HEK293T (cell line): ENCODE measurements at regions not wholly inside any gene's neighbourhood (a gene's known extent, or its start where the extent isn't known, plus 50 kb on each side); places are given as distances from the start of the nearest gene placed in this dataset.

ENCODE experiments used
- CTCF ChIA-PET: fragments of 350-600 bp; formaldehyde crosslinking; extraction: SDS; loops from one replicate; lab custom pipeline; 2021; ENCODE audit warnings: antibody characterized with exemption, inconsistent platforms; lab: Yijun Ruan, JAX
- POLR2A ChIA-PET: fragments of 350-600 bp; formaldehyde crosslinking; extraction: SDS; loops from one replicate; lab custom pipeline; 2020; ENCODE audit warnings: antibody characterized with exemption, inconsistent platforms; lab: Yijun Ruan, JAX
- DNase-seq: peaks from one replicate; pipeline ENCODE4 v3.0.0; 2012; ENCODE audit warnings: mixed read lengths; ENCODE audit errors: extremely low spot score
- ARNT ChIP-seq: fragments of 450-650 bp; IDR thresholded peaks from 2 replicates; pipeline ENCODE4 v1.6.1; 2017; ENCODE audit warnings: mild to moderate bottlenecking
- BHLHE40 ChIP-seq: fragments of 450-650 bp; IDR thresholded peaks from 2 replicates; pipeline ENCODE4 v1.6.1; 2016; ENCODE audit warnings: mild to moderate bottlenecking, moderate library complexity, borderline replicate concordance
- CTBP1 ChIP-seq: fragments of 450-650 bp; IDR thresholded peaks from 2 replicates; pipeline ENCODE4 v1.6.1; 2016; ENCODE audit warnings: borderline replicate concordance
- ELF4 ChIP-seq: fragments of 450-650 bp; IDR thresholded peaks from 2 replicates; pipeline ENCODE4 v1.6.1; 2017; ENCODE audit warnings: antibody characterized with exemption
- FOXA1 ChIP-seq: fragments of 450-650 bp; IDR thresholded peaks from 2 replicates; pipeline ENCODE4 v1.6.1; 2016; ENCODE audit warnings: mild to moderate bottlenecking
- FOXK2 ChIP-seq: fragments of 450-650 bp; IDR thresholded peaks from 2 replicates; pipeline ENCODE4 v1.6.1; 2016; ENCODE audit warnings: mild to moderate bottlenecking
- FOXM1 ChIP-seq: fragments of 450-650 bp; IDR thresholded peaks from 2 replicates; pipeline ENCODE4 v1.6.1; 2017; ENCODE audit warnings: mild to moderate bottlenecking, borderline replicate concordance
- HDGF ChIP-seq: fragments of 450-650 bp; IDR thresholded peaks from 2 replicates; pipeline ENCODE4 v1.6.1; 2017; ENCODE audit warnings: antibody characterized with exemption, borderline replicate concordance
- L3MBTL2 ChIP-seq: fragments of 450-650 bp; conservative IDR thresholded peaks from 2 replicates; pipeline ENCODE4 v1.6.1; 2016; ENCODE audit warnings: mild to moderate bottlenecking
- LEF1 ChIP-seq: fragments of 450-650 bp; IDR thresholded peaks from 2 replicates; pipeline ENCODE4 v1.6.1; 2017; ENCODE audit warnings: mild to moderate bottlenecking, borderline replicate concordance
- NFRKB ChIP-seq: fragments of 450-650 bp; IDR thresholded peaks from 2 replicates; pipeline ENCODE4 v1.6.1; 2016; ENCODE audit warnings: mild to moderate bottlenecking, moderate library complexity
- PKNOX1 ChIP-seq: fragments of 450-650 bp; IDR thresholded peaks from 2 replicates; pipeline ENCODE4 v1.6.1; 2016
- SP1 ChIP-seq: fragments of 450-650 bp; IDR thresholded peaks from 2 replicates; pipeline ENCODE4 v1.6.1; 2017
- SUZ12 ChIP-seq: fragments of 450-650 bp; IDR thresholded peaks from 2 replicates; pipeline ENCODE4 v1.6.1; 2016; ENCODE audit warnings: mild to moderate bottlenecking
- TARDBP ChIP-seq: fragments of 450-650 bp; IDR thresholded peaks from 2 replicates; pipeline ENCODE4 v1.6.1; 2016
- ZNF384 ChIP-seq: fragments of 450-650 bp; IDR thresholded peaks from 2 replicates; pipeline ENCODE4 v1.6.1; 2016

- ChIA-PET CTCF (no interaction called here), POLR2A (no interaction called here)
- TF ChIP-seq FOXK2 (no peak), ELF4 (no peak), L3MBTL2 (no peak), HDGF (no peak), SUZ12 (no peak), CTBP1 (no peak), LEF1 (no peak), ARNT (no peak), BHLHE40 (no peak), NFRKB (no peak), FOXA1 (no peak), ZNF384 (no peak), SP1 (no peak)
- DNase-seq: no peak
These were observed 294.7 kb upstream of the CCDC54 start for GRCh38 chr3:107082527-107082926.

GRCh38 chr3:107085261-107085660 is 292.0 kb upstream of the CCDC54 start:
- DNase-seq: no peak
- POLR2A ChIA-PET: no interaction called here
- CTCF ChIA-PET: no interaction called here

GRCh38 chr3:107092121-107092520 is 285.1 kb upstream of the CCDC54 start:
- CTCF ChIA-PET: no interaction called here
- no peak for DNase-seq
- TF ChIP-seq FOXM1: no peak
- TF ChIP-seq FOXK2: no peak
- TF ChIP-seq ARNT: no peak
- TF ChIP-seq NFRKB: no peak
- POLR2A ChIA-PET: no interaction called here

More at GRCh38 chr3:107085261-107085660, 292.0 kb upstream of the CCDC54 start:
- no peak for TF ChIP-seq SP1
- no peak for TF ChIP-seq ARNT

GRCh38 chr3:107098864-107099263 is 278.4 kb upstream of the CCDC54 start:
- no peak for TF ChIP-seq HDGF
- no peak for TF ChIP-seq CTBP1
- no peak for TF ChIP-seq ZNF384
- TF ChIP-seq FOXK2: no peak
- no peak for TF ChIP-seq LEF1
- TF ChIP-seq PKNOX1: no peak
- no peak for TF ChIP-seq FOXM1
- no peak for TF ChIP-seq TARDBP
- no peak for TF ChIP-seq BHLHE40
- no peak for TF ChIP-seq SUZ12
- TF ChIP-seq ELF4: no peak
- TF ChIP-seq NFRKB: no peak
- TF ChIP-seq SP1: no peak
- TF ChIP-seq ARNT: no peak
- TF ChIP-seq FOXA1: no peak
- TF ChIP-seq L3MBTL2: no peak
- CTCF ChIA-PET: no interaction called here
- POLR2A ChIA-PET: no interaction called here
- DNase-seq: no peak

- ChIA-PET POLR2A (no interaction called here), CTCF (no interaction called here)
- no peak for DNase-seq
- TF ChIP-seq L3MBTL2 (no peak), SUZ12 (no peak), HDGF (no peak), LEF1 (no peak), ELF4 (no peak), ZNF384 (no peak), FOXK2 (no peak), SP1 (no peak), FOXA1 (no peak), CTBP1 (no peak), PKNOX1 (no peak), TARDBP (no peak)
These were observed 277.1 kb upstream of the CCDC54 start for GRCh38 chr3:107100137-107100536.

- ChIA-PET CTCF (no interaction called here), POLR2A (no interaction called here)
- no peak for DNase-seq
- TF ChIP-seq SUZ12 (no peak), NFRKB (no peak), ELF4 (no peak), FOXA1 (no peak), BHLHE40 (no peak), ZNF384 (no peak), FOXM1 (no peak), HDGF (no peak), TARDBP (no peak), ARNT (no peak), CTBP1 (no peak), SP1 (no peak)
These were observed 276.7 kb upstream of the CCDC54 start for GRCh38 chr3:107100573-107100972.

- TF ChIP-seq SUZ12 (no peak), NFRKB (no peak), BHLHE40 (no peak), PKNOX1 (no peak), L3MBTL2 (no peak), LEF1 (no peak), ELF4 (no peak), ZNF384 (no peak), HDGF (no peak), TARDBP (no peak), CTBP1 (no peak), FOXA1 (no peak)
- ChIA-PET POLR2A (no interaction called here), CTCF (no interaction called here)
- DNase-seq: no peak
These were observed 273.5 kb upstream of the CCDC54 start for GRCh38 chr3:107103786-107104185.
